ENCODE measurements at regions not wholly inside any gene's neighbourhood (a gene's known extent, or its start where the extent isn't known, plus 50 kb on each side); places are given as distances from the start of the nearest gene placed in this dataset.

DNA sequence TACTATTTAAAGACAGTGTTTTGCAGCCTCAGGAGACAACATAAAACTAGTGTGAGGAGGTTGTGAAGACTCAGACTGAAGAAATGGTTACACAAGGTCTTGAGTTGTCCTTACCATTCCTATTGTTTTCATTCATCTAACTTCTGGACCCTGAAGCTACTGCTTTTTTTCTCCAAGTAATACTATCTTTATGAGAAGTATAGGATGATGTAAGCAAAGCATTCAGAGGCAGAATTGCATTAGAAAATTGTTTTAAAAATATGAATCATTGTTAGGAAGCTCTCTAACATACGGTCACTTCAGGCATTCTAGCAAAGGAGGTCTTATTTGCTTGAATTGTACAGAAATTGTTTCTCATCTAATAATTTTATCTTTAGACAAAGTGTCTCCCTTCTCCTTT is 357.8 kb downstream of the TLL1 start:
- Histone ChIP-seq H3K4me3 (replicated peaks; ENCODE audit: low read depth, low read length) (no peak overlapping the region), H3K36me3 (ENCODE audit: control insufficient read depth, insufficient read depth, low read length) (no peaks in the 10 kb centered on the region), H3K27me3 (replicated peaks; ENCODE audit: control insufficient read depth, insufficient read depth, low read length) (no peaks in the 10 kb centered on the region)
- TF ChIP-seq, protein P1, sequence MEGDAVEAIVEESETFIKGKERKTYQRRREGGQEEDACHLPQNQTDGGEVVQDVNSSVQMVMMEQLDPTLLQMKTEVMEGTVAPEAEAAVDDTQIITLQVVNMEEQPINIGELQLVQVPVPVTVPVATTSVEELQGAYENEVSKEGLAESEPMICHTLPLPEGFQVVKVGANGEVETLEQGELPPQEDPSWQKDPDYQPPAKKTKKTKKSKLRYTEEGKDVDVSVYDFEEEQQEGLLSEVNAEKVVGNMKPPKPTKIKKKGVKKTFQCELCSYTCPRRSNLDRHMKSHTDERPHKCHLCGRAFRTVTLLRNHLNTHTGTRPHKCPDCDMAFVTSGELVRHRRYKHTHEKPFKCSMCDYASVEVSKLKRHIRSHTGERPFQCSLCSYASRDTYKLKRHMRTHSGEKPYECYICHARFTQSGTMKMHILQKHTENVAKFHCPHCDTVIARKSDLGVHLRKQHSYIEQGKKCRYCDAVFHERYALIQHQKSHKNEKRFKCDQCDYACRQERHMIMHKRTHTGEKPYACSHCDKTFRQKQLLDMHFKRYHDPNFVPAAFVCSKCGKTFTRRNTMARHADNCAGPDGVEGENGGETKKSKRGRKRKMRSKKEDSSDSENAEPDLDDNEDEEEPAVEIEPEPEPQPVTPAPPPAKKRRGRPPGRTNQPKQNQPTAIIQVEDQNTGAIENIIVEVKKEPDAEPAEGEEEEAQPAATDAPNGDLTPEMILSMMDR (IDR thresholded peaks at IDR 0.05; ENCODE audit: insufficient read depth, low read length, poor library complexity, severe bottlenecking): no peak
- no peak for DNase-seq (ENCODE audit: extremely low read depth, insufficient read length)

DNA sequence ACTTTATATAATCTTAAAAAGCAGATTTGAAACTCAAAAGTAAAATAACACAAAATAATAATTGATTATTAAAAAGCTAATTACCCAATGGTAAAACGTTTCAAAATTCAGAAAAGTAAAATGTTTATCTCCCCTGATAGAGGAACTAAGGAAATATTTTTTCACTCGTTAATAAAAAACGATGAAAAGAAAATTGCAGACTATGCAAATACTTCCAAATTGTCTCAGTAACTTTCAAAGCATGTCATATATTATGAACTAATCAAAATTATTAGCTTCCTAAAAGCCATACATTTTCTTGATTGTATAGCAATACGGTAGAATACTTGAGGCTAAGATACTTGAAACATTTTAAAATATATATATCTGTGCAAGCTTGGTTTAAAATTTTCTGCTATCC is 366.3 kb downstream of the TLL1 start:
- Histone ChIP-seq H3K27me3 (replicated peaks; ENCODE audit: control insufficient read depth, insufficient read depth, low read length) (no peaks in the 10 kb centered on the region), H3K36me3 (ENCODE audit: control insufficient read depth, insufficient read depth, low read length) (no peaks in the 10 kb centered on the region), H3K4me3 (replicated peaks; ENCODE audit: low read depth, low read length) (no peak overlapping the region)
- TF ChIP-seq, protein P1 (IDR thresholded peaks at IDR 0.05; ENCODE audit: insufficient read depth, low read length, poor library complexity, severe bottlenecking): no peak
- no peak for DNase-seq (ENCODE audit: extremely low read depth, insufficient read length)

DNA sequence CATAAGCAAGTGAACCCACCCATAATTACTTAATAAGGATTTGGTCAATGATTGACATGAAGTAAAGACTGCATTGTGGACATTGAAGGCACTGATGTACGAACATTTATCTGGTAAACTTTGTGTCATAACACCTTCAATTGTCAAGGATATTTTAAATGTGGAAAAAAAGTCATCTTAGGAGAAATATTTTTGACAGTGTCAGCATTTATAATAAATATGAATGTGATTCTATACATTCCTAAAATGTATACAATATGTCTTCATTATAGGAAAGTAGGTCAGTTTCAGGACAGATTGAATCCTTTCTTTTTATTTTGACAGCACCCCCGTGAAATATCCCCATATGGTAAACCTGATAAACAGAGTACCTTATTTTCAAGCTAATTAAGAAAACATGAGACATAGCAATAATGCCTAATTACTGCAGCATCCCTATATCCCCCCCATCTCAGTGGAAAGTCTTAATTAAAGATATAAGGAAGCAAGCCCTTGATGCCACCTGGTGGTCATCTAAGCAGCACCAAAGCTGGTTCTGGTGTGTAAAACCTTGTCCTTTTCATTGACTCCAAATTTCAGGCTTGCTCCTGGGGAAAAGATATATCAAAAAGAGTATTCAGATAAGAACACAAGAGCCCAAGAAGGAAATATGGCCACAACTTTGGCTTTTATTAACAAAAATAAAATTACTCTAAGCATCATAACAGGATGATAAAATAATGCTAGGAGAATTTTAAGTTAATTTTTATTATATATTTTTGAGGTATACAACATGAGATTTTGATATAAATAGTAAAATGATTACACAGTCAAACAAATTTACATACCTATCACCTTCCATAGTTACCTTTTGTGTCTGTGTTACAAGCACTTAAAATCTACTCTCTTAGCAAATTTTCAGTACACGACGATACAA is 379.7 kb downstream of the TLL1 start:
- Histone ChIP-seq H3K4me3 (replicated peaks; ENCODE audit: low read depth, low read length) (no peak overlapping the region), H3K27me3 (replicated peaks; ENCODE audit: control insufficient read depth, insufficient read depth, low read length) (no peaks in the 10 kb centered on the region), H3K36me3 (ENCODE audit: control insufficient read depth, insufficient read depth, low read length) (no peaks in the 10 kb centered on the region)
- TF ChIP-seq, protein P1 (IDR thresholded peaks at IDR 0.05; ENCODE audit: insufficient read depth, low read length, poor library complexity, severe bottlenecking): peak; percentile 61
- DNase-seq (ENCODE audit: extremely low read depth, insufficient read length): no peak

DNA sequence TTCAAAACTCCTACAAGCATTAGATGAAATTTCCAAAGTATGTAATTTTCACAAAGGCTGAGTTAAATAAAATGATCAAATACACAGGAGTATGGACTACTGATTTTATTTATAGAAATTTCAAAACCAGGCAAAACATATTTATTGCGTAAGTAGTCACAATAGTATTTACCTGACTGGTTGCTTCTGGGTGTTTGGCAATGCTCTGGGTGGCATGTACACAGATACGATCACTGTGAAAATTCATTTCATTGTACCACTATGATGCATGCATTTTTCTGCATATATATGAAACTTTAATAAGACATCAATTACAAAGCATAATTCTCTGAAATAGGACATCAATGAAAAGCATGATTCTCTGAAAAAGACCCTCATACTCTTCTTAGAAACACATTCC is 384.2 kb downstream of the TLL1 start:
- TF ChIP-seq, protein P1 (IDR thresholded peaks at IDR 0.05; ENCODE audit: insufficient read depth, low read length, poor library complexity, severe bottlenecking): no peak
- no peak for DNase-seq (ENCODE audit: extremely low read depth, insufficient read length)
- H3K36me3 ChIP-seq (ENCODE audit: control insufficient read depth, insufficient read depth, low read length): no peaks in the 10 kb centered on the region
- no peak overlapping the region for H3K4me3 ChIP-seq (replicated peaks; ENCODE audit: low read depth, low read length)
- H3K27me3 ChIP-seq (replicated peaks; ENCODE audit: control insufficient read depth, insufficient read depth, low read length): no peaks in the 10 kb centered on the region

DNA sequence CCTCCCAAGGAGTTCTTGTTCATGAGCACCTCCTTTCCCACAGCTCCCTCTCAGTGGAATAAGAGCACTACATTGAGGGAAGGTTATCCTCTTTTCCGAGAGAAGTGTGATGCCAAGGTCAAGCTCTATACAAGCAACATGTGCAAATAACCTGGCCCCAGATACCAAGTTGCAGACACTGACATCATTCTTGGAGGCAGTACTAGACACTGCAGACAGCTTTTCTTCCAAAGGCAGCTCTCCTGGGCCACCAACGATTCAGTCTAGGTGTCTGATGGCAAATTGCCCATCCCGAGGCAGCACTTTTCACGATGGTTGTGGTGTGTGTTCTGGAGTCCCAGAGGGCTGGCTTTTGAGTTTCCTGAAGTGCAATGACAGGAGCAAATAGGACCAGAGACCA is 384.9 kb downstream of the TLL1 start:
- Histone ChIP-seq H3K36me3 (ENCODE audit: control insufficient read depth, insufficient read depth, low read length) (no peaks in the 10 kb centered on the region), H3K4me3 (replicated peaks; ENCODE audit: low read depth, low read length) (no peak overlapping the region), H3K27me3 (replicated peaks; ENCODE audit: control insufficient read depth, insufficient read depth, low read length) (no peaks in the 10 kb centered on the region)
- TF ChIP-seq, protein P1 (IDR thresholded peaks at IDR 0.05; ENCODE audit: insufficient read depth, low read length, poor library complexity, severe bottlenecking): no peak
- no peak for DNase-seq (ENCODE audit: extremely low read depth, insufficient read length)

All from GM06990 (cell line).